ENCODE measurements at regions not wholly inside any gene's neighbourhood (a gene's known extent, or its start where the extent isn't known, plus 50 kb on each side); places are given as distances from the start of the nearest gene placed in this dataset.

GRCh38 chr11:116695657-116696254, 77.0 kb downstream of the BUD13 start:
- ATAC-seq: no peak
- H3K79me2 ChIP-seq (replicated peaks; ENCODE audit: insufficient read depth): no peaks in the 10 kb centered on the region
- H3K4me3 Mint-ChIP-seq: no peak overlapping the region

More at GRCh38 chr11:116695657-116696254, 77.0 kb downstream of the BUD13 start:
- no peak overlapping the region for H3K27ac ChIP-seq (ENCODE audit: low read depth)
- H3K4me2 ChIP-seq: peak overlapping the region; percentile 51; the same call in 1 of the 2 replicates
- Mint-ChIP-seq H3K27me3 (ENCODE audit: insufficient read depth, low read depth, poor library complexity) (peaks cover 10% of the 10 kb centered on the region), H3K27ac (no peak overlapping the region), H3K9me3 (no peaks in the 10 kb centered on the region), H3K36me3 (ENCODE audit: low read depth) (no peaks in the 10 kb centered on the region), H3K4me1 (peaks cover 11% of the 10 kb centered on the region; the same call in 2 of the 3 replicates)
- no peaks in the 10 kb centered on the region for H3K27me3 ChIP-seq (ENCODE audit: insufficient read depth)
- no peaks in the 10 kb centered on the region for H3F3A ChIP-seq (replicated peaks; ENCODE audit: low read depth)
- no peak for DNase-seq (ENCODE audit: low spot score)
- H3K9me2 ChIP-seq (ENCODE audit: insufficient read depth): 0 out of 2 replicates have a peak, but pooled peaks cover under 1% of the 10 kb centered on the region
- H3K36me3 ChIP-seq (ENCODE audit: insufficient read depth): no peaks in the 10 kb centered on the region
- H3K4me3 ChIP-seq: no peak overlapping the region
- H4K20me1 ChIP-seq (replicated peaks; ENCODE audit: insufficient read depth): no peaks in the 10 kb centered on the region
- peak overlapping the region; percentile 78; the same call in 1 of the 2 replicates for H2AFZ ChIP-seq
- TF ChIP-seq, protein P1, sequence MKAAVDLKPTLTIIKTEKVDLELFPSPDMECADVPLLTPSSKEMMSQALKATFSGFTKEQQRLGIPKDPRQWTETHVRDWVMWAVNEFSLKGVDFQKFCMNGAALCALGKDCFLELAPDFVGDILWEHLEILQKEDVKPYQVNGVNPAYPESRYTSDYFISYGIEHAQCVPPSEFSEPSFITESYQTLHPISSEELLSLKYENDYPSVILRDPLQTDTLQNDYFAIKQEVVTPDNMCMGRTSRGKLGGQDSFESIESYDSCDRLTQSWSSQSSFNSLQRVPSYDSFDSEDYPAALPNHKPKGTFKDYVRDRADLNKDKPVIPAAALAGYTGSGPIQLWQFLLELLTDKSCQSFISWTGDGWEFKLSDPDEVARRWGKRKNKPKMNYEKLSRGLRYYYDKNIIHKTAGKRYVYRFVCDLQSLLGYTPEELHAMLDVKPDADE (IDR thresholded peaks at IDR 0.05): no peak
- TF ChIP-seq POLR2AphosphoS5 (IDR thresholded peaks at IDR 0.05; ENCODE audit: low read depth) (no peak), NANOG (IDR thresholded peaks at IDR 0.05; ENCODE audit: borderline replicate concordance) (no peak), ZNF331 (CRISPR knock-in tag; IDR thresholded peaks at IDR 0.05; ENCODE audit: low read depth) (no peak), ZNF114 (CRISPR knock-in tag; IDR thresholded peaks at IDR 0.05) (no peak), STAT1 (IDR thresholded peaks at IDR 0.05; ENCODE audit: unreplicated experiment) (no peak), JUNB (IDR thresholded peaks at IDR 0.05; ENCODE audit: unreplicated experiment) (no peak), CREB1 (CRISPR knock-in tag; IDR thresholded peaks at IDR 0.05; ENCODE audit: low read depth) (no peak), CTCF (conservative IDR thresholded peaks at IDR 0.05; ENCODE audit: low read depth in 2 of 2) (no peak), EZH2phosphoT487 (IDR thresholded peaks at IDR 0.05; ENCODE audit: unreplicated experiment) (no peak), EZH2 (IDR thresholded peaks at IDR 0.05; ENCODE audit: low read depth, unreplicated experiment) (no peak)
- TF ChIP-seq, protein P2, sequence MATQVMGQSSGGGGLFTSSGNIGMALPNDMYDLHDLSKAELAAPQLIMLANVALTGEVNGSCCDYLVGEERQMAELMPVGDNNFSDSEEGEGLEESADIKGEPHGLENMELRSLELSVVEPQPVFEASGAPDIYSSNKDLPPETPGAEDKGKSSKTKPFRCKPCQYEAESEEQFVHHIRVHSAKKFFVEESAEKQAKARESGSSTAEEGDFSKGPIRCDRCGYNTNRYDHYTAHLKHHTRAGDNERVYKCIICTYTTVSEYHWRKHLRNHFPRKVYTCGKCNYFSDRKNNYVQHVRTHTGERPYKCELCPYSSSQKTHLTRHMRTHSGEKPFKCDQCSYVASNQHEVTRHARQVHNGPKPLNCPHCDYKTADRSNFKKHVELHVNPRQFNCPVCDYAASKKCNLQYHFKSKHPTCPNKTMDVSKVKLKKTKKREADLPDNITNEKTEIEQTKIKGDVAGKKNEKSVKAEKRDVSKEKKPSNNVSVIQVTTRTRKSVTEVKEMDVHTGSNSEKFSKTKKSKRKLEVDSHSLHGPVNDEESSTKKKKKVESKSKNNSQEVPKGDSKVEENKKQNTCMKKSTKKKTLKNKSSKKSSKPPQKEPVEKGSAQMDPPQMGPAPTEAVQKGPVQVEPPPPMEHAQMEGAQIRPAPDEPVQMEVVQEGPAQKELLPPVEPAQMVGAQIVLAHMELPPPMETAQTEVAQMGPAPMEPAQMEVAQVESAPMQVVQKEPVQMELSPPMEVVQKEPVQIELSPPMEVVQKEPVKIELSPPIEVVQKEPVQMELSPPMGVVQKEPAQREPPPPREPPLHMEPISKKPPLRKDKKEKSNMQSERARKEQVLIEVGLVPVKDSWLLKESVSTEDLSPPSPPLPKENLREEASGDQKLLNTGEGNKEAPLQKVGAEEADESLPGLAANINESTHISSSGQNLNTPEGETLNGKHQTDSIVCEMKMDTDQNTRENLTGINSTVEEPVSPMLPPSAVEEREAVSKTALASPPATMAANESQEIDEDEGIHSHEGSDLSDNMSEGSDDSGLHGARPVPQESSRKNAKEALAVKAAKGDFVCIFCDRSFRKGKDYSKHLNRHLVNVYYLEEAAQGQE (IDR thresholded peaks at IDR 0.05; ENCODE audit: unreplicated experiment): no peak
- TF ChIP-seq, protein P3, sequence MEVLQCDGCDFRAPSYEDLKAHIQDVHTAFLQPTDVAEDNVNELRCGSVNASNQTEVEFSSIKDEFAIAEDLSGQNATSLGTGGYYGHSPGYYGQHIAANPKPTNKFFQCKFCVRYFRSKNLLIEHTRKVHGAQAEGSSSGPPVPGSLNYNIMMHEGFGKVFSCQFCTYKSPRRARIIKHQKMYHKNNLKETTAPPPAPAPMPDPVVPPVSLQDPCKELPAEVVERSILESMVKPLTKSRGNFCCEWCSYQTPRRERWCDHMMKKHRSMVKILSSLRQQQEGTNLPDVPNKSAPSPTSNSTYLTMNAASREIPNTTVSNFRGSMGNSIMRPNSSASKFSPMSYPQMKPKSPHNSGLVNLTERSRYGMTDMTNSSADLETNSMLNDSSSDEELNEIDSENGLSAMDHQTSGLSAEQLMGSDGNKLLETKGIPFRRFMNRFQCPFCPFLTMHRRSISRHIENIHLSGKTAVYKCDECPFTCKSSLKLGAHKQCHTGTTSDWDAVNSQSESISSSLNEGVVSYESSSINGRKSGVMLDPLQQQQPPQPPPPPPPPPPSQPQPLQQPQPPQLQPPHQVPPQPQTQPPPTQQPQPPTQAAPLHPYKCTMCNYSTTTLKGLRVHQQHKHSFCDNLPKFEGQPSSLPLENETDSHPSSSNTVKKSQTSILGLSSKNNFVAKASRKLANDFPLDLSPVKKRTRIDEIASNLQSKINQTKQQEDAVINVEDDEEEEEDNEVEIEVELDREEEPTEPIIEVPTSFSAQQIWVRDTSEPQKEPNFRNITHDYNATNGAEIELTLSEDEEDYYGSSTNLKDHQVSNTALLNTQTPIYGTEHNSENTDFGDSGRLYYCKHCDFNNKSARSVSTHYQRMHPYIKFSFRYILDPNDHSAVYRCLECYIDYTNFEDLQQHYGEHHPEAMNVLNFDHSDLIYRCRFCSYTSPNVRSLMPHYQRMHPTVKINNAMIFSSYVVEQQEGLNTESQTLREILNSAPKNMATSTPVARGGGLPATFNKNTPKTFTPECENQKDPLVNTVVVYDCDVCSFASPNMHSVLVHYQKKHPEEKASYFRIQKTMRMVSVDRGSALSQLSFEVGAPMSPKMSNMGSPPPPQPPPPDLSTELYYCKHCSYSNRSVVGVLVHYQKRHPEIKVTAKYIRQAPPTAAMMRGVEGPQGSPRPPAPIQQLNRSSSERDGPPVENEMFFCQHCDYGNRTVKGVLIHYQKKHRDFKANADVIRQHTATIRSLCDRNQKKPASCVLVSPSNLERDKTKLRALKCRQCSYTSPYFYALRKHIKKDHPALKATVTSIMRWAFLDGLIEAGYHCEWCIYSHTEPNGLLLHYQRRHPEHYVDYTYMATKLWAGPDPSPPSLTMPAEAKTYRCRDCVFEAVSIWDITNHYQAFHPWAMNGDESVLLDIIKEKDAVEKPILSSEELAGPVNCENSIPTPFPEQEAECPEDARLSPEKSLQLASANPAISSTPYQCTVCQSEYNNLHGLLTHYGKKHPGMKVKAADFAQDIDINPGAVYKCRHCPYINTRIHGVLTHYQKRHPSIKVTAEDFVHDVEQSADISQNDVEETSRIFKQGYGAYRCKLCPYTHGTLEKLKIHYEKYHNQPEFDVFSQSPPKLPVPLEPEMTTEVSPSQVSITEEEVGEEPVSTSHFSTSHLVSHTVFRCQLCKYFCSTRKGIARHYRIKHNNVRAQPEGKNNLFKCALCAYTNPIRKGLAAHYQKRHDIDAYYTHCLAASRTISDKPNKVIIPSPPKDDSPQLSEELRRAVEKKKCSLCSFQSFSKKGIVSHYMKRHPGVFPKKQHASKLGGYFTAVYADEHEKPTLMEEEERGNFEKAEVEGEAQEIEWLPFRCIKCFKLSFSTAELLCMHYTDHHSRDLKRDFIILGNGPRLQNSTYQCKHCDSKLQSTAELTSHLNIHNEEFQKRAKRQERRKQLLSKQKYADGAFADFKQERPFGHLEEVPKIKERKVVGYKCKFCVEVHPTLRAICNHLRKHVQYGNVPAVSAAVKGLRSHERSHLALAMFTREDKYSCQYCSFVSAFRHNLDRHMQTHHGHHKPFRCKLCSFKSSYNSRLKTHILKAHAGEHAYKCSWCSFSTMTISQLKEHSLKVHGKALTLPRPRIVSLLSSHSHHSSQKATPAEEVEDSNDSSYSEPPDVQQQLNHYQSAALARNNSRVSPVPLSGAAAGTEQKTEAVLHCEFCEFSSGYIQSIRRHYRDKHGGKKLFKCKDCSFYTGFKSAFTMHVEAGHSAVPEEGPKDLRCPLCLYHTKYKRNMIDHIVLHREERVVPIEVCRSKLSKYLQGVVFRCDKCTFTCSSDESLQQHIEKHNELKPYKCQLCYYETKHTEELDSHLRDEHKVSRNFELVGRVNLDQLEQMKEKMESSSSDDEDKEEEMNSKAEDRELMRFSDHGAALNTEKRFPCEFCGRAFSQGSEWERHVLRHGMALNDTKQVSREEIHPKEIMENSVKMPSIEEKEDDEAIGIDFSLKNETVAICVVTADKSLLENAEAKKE (CRISPR knock-in tag; IDR thresholded peaks at IDR 0.05): no peak
- H3K4me1 ChIP-seq (ENCODE audit: insufficient read depth): peaks cover 18% of the 10 kb centered on the region
